Liver (tissue), 8 donors: ENCODE measurements at regions not wholly inside any gene's neighbourhood (a gene's known extent, or its start where the extent isn't known, plus 50 kb on each side); places are given as distances from the start of the nearest gene placed in this dataset. TPM values are rescaled to one million over a fixed set of nuclear protein-coding genes. Genes with fewer than 3 reads are reported as not detected.

ENCODE experiments used
- DNase-seq: peaks from one replicate; pipeline ENCODE4 v3.0.0-alpha.2; 2017; ENCODE audit warnings: low spot score
- H3K27ac ChIP-seq, 2 donors: one replicate each; pipeline ENCODE4 v1.7.0; 2013; ENCODE audit warnings: inconsistent platforms in 2 of 2, low read length in 2 of 2, control low read depth in 1 of 2, low read depth in 1 of 2, mild to moderate bottlenecking in 1 of 2
- H3K27me3 ChIP-seq, 4 donors: one replicate each; pipeline versions ENCODE4 v1.6.1 to v1.7.0; 2013; ENCODE audit warnings: low read length in 3 of 4, inconsistent platforms in 1 of 4, mild to moderate bottlenecking in 1 of 4, moderate library complexity in 1 of 4; ENCODE audit not compliant: control insufficient read depth in 4 of 4, insufficient read depth in 4 of 4
- H3K36me3 ChIP-seq, 4 donors: one replicate each; pipeline versions ENCODE4 v1.6.1 to v1.7.0; 2013; ENCODE audit warnings: low read length in 3 of 4, mild to moderate bottlenecking in 3 of 4, low read depth in 1 of 4, moderate library complexity in 1 of 4; ENCODE audit not compliant: control insufficient read depth in 4 of 4, insufficient read depth in 3 of 4
- H3K4me1 ChIP-seq, 4 donors: one replicate each; pipeline versions ENCODE4 v1.6.1 to v1.7.0; 2013; ENCODE audit warnings: low read length in 3 of 4, mild to moderate bottlenecking in 3 of 4, moderate library complexity in 1 of 4; ENCODE audit not compliant: control insufficient read depth in 4 of 4, insufficient read depth in 4 of 4
- H3K4me3 ChIP-seq, 3 donors: one replicate each; pipeline versions ENCODE4 v1.6.1 to v1.7.0; 2013; ENCODE audit warnings: low read length in 3 of 3, control low read depth in 1 of 3, low read depth in 1 of 3, mild to moderate bottlenecking in 1 of 3
- H3K9ac ChIP-seq, 2 donors: one replicate each; pipeline ENCODE4 v1.7.0; 2013; ENCODE audit warnings: low read length in 2 of 2, mild to moderate bottlenecking in 2 of 2, moderate library complexity in 2 of 2, control low read depth in 1 of 2, low read depth in 1 of 2
- H3K9me3 ChIP-seq, 4 donors: one replicate each; pipeline versions ENCODE4 v1.6.1 to v1.7.0; 2013; ENCODE audit warnings: low read length in 3 of 4; ENCODE audit not compliant: control insufficient read depth in 4 of 4
- ATF3 ChIP-seq: IDR thresholded peaks from 2 replicates; pipeline ENCODE4 v1.6.1; 2016; ENCODE audit warnings: antibody characterized with exemption
- FOXA1 ChIP-seq: IDR thresholded peaks from 2 replicates; pipeline ENCODE4 v1.6.1; 2016; ENCODE audit warnings: antibody characterized with exemption
- FOXA2 ChIP-seq: IDR thresholded peaks from 2 replicates; pipeline ENCODE4 v1.6.1; 2016; ENCODE audit warnings: antibody characterized with exemption
- GABPA ChIP-seq, 2 donors: IDR thresholded peaks in 1 of 2; conservative IDR thresholded peaks in 1 of 2; 2 replicates each; pipeline ENCODE4 v1.6.1; 2016; ENCODE audit warnings: antibody characterized with exemption in 2 of 2, mild to moderate bottlenecking in 1 of 2, moderate library complexity in 1 of 2
- SP1 ChIP-seq: IDR thresholded peaks from 2 replicates; pipeline ENCODE4 v1.6.1; 2018; ENCODE audit warnings: antibody characterized with exemption, mild to moderate bottlenecking
- TAF1 ChIP-seq: conservative IDR thresholded peaks from 2 replicates; pipeline ENCODE4 v1.6.1; 2016; ENCODE audit warnings: antibody characterized with exemption, mild to moderate bottlenecking
- WGBS: extraction: QIAGEN DNeasy Blood & Tissue Kit; methylation state at CpG from one replicate; pipeline ENCODE4 v1.1.7; 2013; 5-methylcytosine and 5-hydroxymethylcytosine counted together
- small RNA-seq: library from RNA; depleted of rRNA; stranded (forward); fragments of <200 nt; gene quantifications from one replicate; pipeline ENCODE3, GENCODE V24; 2014
- donor health status: healthy.
- donor health status: healthy.
- donor health status: healthy.
- donor health status: healthy.

DNA sequence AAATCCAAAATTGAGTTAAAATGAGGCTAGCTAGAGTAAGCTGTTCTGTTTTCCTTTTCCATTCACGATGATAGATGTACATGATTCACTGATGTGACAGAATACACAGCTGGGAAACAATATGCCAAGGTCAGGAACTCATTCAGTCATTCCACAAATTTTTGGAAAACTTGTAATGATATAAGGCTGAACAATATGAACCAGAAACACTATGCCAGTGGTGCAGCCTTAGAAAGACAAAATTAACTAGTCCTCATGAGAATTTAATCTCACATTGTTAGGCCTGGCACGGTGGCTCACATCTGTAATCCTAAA, 50.0 kb upstream of the NDST3 start:
- Histone ChIP-seq H3K9ac (no peak overlapping the region), H3K4me1 (no peaks in the 10 kb centered on the region), H3K27me3 (no peaks in the 10 kb centered on the region), H3K36me3 (no peaks in the 10 kb centered on the region), H3K9me3 (no peaks in the 10 kb centered on the region), H3K4me3 (no peak overlapping the region), H3K27ac (no peak overlapping the region)
- DNase-seq, result no peak
- 89% methylated on average over 2 of the region's 2 CpGs for WGBS
- TF ChIP-seq SP1 (no peak), FOXA1 (no peak), FOXA2 (no peak), GABPA (IDR thresholded peaks at IDR 0.05 in 1 of 2, conservative IDR thresholded peaks at IDR 0.05 in 1 of 2) (no peak), ATF3 (no peak), TAF1 (no peak)

Small RNA genes in the stretch of these regions (small RNA-seq; reads per million reads assigned to genes)
- gene AC107399.1, result not detected
